ENCODE measurements at regions not wholly inside any gene's neighbourhood (a gene's known extent, or its start where the extent isn't known, plus 50 kb on each side); places are given as distances from the start of the nearest gene placed in this dataset.

- TF ChIP-seq FUBP1 (CRISPR knock-in tag; IDR thresholded peaks at IDR 0.05; ENCODE audit: borderline replicate concordance) = no peak
These were observed 164.0 kb downstream of the NUAK1 start (continued) for GRCh38 chr12:105974738-105975137.

GRCh38 chr12:105975351-105975750 lies 163.4 kb downstream of the NUAK1 start:
- in situ Hi-C loops (cut with HindIII; ENCODE audit: extremely low pct_ligation_motif_present, low pct_unique_long_range_greater_than_20kb) = no loop called here
- no peak for FAIRE-seq

More at GRCh38 chr12:105975351-105975750, 163.4 kb downstream of the NUAK1 start:
- ChIA-PET POLR2A (no interaction called here), CTCF (ENCODE audit: low intra/inter-chr PET ratio, low total read pairs) (no interaction called here)
- no peaks in the 10 kb centered on the region for H4K20me1 ChIP-seq (ENCODE audit: insufficient read depth, low read length)
- ATAC-seq (no peak), DNase-seq (ENCODE audit: low spot score) (no peak)
- H3K9ac ChIP-seq (ENCODE audit: insufficient read depth, low read depth, low read length) = no peak overlapping the region
- H3K79me2 ChIP-seq (ENCODE audit: insufficient read depth, low read length) = no peaks in the 10 kb centered on the region
- no TSS peak for BruUV-seq (replicated peaks)
- TF ChIP-seq SRSF4 (IDR thresholded peaks at IDR 0.05; ENCODE audit: low read depth, low read length, poor library complexity, severe bottlenecking) (no peak), CBFB (CRISPR knock-in tag; IDR thresholded peaks at IDR 0.05) (no peak), ZIK1 (CRISPR knock-in tag; IDR thresholded peaks at IDR 0.05; ENCODE audit: borderline replicate concordance, low read depth) (no peak), PREB (CRISPR knock-in tag; IDR thresholded peaks at IDR 0.05) (no peak), GPN1 (CRISPR knock-in tag; IDR thresholded peaks at IDR 0.05; ENCODE audit: borderline replicate concordance) (no peak), RELA (CRISPR knock-in tag; IDR thresholded peaks at IDR 0.05) (no peak), ZSCAN31 (CRISPR knock-in tag; IDR thresholded peaks at IDR 0.05; ENCODE audit: low read depth) (no peak), MTF1 (CRISPR knock-in tag; IDR thresholded peaks at IDR 0.05) (no peak), FOSL1 (CRISPR knock-in tag; IDR thresholded peaks at IDR 0.05; ENCODE audit: borderline replicate concordance) (no peak), GMEB2 (CRISPR knock-in tag; IDR thresholded peaks at IDR 0.05; ENCODE audit: low read depth) (no peak), HIC2 (CRISPR knock-in tag; IDR thresholded peaks at IDR 0.05; ENCODE audit: low read depth) (no peak), ZBTB14 (CRISPR knock-in tag; IDR thresholded peaks at IDR 0.05) (no peak), ZNF563 (CRISPR knock-in tag; IDR thresholded peaks at IDR 0.05) (no peak), ZNF530 (CRISPR knock-in tag; IDR thresholded peaks at IDR 0.05; ENCODE audit: low read depth) (no peak), ZNF234 (CRISPR knock-in tag; conservative IDR thresholded peaks at IDR 0.05) (no peak)
- no peak overlapping the region for H3K4me2 ChIP-seq (ENCODE audit: low read depth, low read length)
- H3K4me1 ChIP-seq (ENCODE audit: insufficient read depth, low read length) = no peaks in the 10 kb centered on the region
- H3K4me3 ChIP-seq (replicated peaks in 1 of 3; ENCODE audit: insufficient read depth in 1 of 3, low read depth in 2 of 3, low read length in 3 of 3) = no peak overlapping the region
- WGBS (ENCODE audit: low lambda C conversion rate) = 21% methylated on average over 2 of the region's 2 CpGs
- H3K36me3 ChIP-seq (replicated peaks in 1 of 2; ENCODE audit: control insufficient read depth in 1 of 2, insufficient read depth in 2 of 2, low read length in 2 of 2) = no peaks in the 10 kb centered on the region
- intact Hi-C loops (cut with micrococcal nuclease; ENCODE audit: unreplicated experiment) = no loop called here
- H3K27me3 ChIP-seq (ENCODE audit: control insufficient read depth in 1 of 2, insufficient read depth in 2 of 2, low read length in 2 of 2) = no peaks in the 10 kb centered on the region
- no peak overlapping the region for H3K27ac ChIP-seq (ENCODE audit: extremely low read length, insufficient read depth, low read length)
- H2AFZ ChIP-seq (ENCODE audit: low read length) = no peak overlapping the region
- no peaks in the 10 kb centered on the region for H3K9me3 ChIP-seq (ENCODE audit: low read length)
